ENCODE measurements at regions not wholly inside any gene's neighbourhood (a gene's known extent, or its start where the extent isn't known, plus 50 kb on each side); places are given as distances from the start of the nearest gene placed in this dataset.

DNA sequence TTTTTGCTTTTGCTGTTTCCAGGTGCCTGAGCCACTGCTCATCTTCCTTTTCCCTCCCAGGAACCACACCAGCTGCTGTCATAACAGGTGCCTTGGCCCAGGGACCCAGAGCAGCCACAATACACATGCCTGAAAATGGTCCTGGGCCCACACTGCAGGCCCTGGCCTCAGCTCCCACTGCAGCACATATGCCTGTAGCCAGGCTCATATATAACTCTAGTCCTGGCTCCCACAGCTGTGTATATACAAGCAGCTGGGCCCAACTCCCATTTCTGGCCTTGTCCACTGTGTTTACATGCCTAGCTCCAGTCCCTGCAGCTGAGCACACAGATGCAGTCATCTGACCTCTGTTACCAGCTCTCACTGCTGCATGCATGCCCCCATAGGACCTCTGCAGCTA is 930.5 kb downstream of the ADGRL3 start (continued):
- TF ChIP-seq, protein P1, sequence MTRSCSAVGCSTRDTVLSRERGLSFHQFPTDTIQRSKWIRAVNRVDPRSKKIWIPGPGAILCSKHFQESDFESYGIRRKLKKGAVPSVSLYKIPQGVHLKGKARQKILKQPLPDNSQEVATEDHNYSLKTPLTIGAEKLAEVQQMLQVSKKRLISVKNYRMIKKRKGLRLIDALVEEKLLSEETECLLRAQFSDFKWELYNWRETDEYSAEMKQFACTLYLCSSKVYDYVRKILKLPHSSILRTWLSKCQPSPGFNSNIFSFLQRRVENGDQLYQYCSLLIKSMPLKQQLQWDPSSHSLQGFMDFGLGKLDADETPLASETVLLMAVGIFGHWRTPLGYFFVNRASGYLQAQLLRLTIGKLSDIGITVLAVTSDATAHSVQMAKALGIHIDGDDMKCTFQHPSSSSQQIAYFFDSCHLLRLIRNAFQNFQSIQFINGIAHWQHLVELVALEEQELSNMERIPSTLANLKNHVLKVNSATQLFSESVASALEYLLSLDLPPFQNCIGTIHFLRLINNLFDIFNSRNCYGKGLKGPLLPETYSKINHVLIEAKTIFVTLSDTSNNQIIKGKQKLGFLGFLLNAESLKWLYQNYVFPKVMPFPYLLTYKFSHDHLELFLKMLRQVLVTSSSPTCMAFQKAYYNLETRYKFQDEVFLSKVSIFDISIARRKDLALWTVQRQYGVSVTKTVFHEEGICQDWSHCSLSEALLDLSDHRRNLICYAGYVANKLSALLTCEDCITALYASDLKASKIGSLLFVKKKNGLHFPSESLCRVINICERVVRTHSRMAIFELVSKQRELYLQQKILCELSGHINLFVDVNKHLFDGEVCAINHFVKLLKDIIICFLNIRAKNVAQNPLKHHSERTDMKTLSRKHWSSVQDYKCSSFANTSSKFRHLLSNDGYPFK (CRISPR knock-in tag; IDR thresholded peaks at IDR 0.05; ENCODE audit: borderline replicate concordance), result no peak
- no peak for TF ChIP-seq MBD4 (IDR thresholded peaks at IDR 0.05; ENCODE audit: borderline replicate concordance, low read length)
- no peak for TF ChIP-seq SYNCRIP (IDR thresholded peaks at IDR 0.05; ENCODE audit: insufficient read depth, low read depth, low read length)
- TF ChIP-seq RBM22 (optimal IDR thresholded peaks at IDR 0.05; ENCODE audit: low read length), result no peak
- TF ChIP-seq GLI4 (CRISPR knock-in tag; IDR thresholded peaks at IDR 0.05; ENCODE audit: borderline replicate concordance), result no peak
- no peak for TF ChIP-seq NONO (IDR thresholded peaks at IDR 0.05)
- TF ChIP-seq NONO (CRISPR knock-in tag; conservative IDR thresholded peaks at IDR 0.05), result no peak
- TF ChIP-seq, protein P2, sequence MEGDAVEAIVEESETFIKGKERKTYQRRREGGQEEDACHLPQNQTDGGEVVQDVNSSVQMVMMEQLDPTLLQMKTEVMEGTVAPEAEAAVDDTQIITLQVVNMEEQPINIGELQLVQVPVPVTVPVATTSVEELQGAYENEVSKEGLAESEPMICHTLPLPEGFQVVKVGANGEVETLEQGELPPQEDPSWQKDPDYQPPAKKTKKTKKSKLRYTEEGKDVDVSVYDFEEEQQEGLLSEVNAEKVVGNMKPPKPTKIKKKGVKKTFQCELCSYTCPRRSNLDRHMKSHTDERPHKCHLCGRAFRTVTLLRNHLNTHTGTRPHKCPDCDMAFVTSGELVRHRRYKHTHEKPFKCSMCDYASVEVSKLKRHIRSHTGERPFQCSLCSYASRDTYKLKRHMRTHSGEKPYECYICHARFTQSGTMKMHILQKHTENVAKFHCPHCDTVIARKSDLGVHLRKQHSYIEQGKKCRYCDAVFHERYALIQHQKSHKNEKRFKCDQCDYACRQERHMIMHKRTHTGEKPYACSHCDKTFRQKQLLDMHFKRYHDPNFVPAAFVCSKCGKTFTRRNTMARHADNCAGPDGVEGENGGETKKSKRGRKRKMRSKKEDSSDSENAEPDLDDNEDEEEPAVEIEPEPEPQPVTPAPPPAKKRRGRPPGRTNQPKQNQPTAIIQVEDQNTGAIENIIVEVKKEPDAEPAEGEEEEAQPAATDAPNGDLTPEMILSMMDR (CRISPR knock-in tag; IDR thresholded peaks at IDR 0.05), result no peak
- no peak for TF ChIP-seq CEBPG (CRISPR knock-in tag; IDR thresholded peaks at IDR 0.05)

DNA sequence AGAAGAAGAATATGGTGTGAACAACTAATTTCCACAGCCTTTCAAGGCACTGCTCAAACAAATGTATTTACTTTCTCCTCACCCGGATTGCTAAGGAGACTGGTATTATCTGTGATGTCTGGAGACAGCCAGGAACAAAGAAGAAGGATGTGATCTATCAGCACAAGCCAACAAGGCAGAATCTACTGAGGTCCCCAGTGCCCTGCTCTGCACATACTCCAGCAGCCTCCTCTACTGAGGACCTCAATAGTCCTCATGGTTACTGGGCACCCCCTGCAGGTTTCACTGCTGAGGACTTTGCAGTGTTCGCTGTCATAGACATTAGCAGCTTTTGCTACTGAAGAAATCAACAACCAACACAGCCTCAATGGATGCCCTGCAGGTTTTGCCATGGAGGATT is 930.1 kb downstream of the ADGRL3 start:
- intact Hi-C loops (cut with micrococcal nuclease; ENCODE audit: unreplicated experiment), result no loop called here
- Histone ChIP-seq H3K27me3 (ENCODE audit: control insufficient read depth in 1 of 2, insufficient read depth in 2 of 2, low read length in 2 of 2) (no peaks in the 10 kb centered on the region), H3K36me3 (replicated peaks in 1 of 2; ENCODE audit: control insufficient read depth in 1 of 2, insufficient read depth in 2 of 2, low read length in 2 of 2) (no peaks in the 10 kb centered on the region), H3K4me2 (ENCODE audit: low read depth, low read length) (no peak overlapping the region), H3K79me2 (ENCODE audit: insufficient read depth, low read length) (no peaks in the 10 kb centered on the region), H3K4me1 (ENCODE audit: insufficient read depth, low read length) (no peaks in the 10 kb centered on the region), H3K9ac (ENCODE audit: insufficient read depth, low read depth, low read length) (no peak overlapping the region), H3K27ac (ENCODE audit: extremely low read length, insufficient read depth, low read length) (no peak overlapping the region), H2AFZ (ENCODE audit: low read length) (no peak overlapping the region), H3K4me3 (replicated peaks in 1 of 3; ENCODE audit: insufficient read depth in 1 of 3, low read depth in 2 of 3, low read length in 3 of 3) (no peak overlapping the region), H4K20me1 (ENCODE audit: insufficient read depth, low read length) (no peaks in the 10 kb centered on the region), H3K9me3 (ENCODE audit: low read length) (no peaks in the 10 kb centered on the region; the same call in 1 of the 2 replicates)
- ChIA-PET CTCF (ENCODE audit: low intra/inter-chr PET ratio, low total read pairs) (no interaction called here), POLR2A (no interaction called here)
- WGBS (ENCODE audit: low lambda C conversion rate), result 3% methylated on average over 2 of the region's 2 CpGs
- DNase-seq (ENCODE audit: low spot score) (no peak), FAIRE-seq (no peak), ATAC-seq (no peak)
- BruUV-seq (replicated peaks), result no TSS peak
- in situ Hi-C loops (cut with HindIII; ENCODE audit: extremely low pct_ligation_motif_present, low pct_unique_long_range_greater_than_20kb), result no loop called here
- TF ChIP-seq, protein P3, sequence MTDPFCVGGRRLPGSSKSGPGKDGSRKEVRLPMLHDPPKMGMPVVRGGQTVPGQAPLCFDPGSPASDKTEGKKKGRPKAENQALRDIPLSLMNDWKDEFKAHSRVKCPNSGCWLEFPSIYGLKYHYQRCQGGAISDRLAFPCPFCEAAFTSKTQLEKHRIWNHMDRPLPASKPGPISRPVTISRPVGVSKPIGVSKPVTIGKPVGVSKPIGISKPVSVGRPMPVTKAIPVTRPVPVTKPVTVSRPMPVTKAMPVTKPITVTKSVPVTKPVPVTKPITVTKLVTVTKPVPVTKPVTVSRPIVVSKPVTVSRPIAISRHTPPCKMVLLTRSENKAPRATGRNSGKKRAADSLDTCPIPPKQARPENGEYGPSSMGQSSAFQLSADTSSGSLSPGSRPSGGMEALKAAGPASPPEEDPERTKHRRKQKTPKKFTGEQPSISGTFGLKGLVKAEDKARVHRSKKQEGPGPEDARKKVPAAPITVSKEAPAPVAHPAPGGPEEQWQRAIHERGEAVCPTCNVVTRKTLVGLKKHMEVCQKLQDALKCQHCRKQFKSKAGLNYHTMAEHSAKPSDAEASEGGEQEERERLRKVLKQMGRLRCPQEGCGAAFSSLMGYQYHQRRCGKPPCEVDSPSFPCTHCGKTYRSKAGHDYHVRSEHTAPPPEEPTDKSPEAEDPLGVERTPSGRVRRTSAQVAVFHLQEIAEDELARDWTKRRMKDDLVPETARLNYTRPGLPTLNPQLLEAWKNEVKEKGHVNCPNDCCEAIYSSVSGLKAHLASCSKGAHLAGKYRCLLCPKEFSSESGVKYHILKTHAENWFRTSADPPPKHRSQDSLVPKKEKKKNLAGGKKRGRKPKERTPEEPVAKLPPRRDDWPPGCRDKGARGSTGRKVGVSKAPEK (CRISPR knock-in tag; IDR thresholded peaks at IDR 0.05; ENCODE audit: borderline replicate concordance), result no peak
- TF ChIP-seq ZNF792 (CRISPR knock-in tag; IDR thresholded peaks at IDR 0.05), result no peak
- TF ChIP-seq, protein P4, sequence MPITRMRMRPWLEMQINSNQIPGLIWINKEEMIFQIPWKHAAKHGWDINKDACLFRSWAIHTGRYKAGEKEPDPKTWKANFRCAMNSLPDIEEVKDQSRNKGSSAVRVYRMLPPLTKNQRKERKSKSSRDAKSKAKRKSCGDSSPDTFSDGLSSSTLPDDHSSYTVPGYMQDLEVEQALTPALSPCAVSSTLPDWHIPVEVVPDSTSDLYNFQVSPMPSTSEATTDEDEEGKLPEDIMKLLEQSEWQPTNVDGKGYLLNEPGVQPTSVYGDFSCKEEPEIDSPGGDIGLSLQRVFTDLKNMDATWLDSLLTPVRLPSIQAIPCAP (CRISPR knock-in tag; IDR thresholded peaks at IDR 0.05; ENCODE audit: low read depth), result no peak
- TF ChIP-seq PHF21A (CRISPR knock-in tag; IDR thresholded peaks at IDR 0.05), result no peak
- no peak for TF ChIP-seq ZSCAN29 (CRISPR knock-in tag; conservative IDR thresholded peaks at IDR 0.05)
- no peak for TF ChIP-seq MTA3 (CRISPR knock-in tag; IDR thresholded peaks at IDR 0.05)
- TF ChIP-seq, protein P5, sequence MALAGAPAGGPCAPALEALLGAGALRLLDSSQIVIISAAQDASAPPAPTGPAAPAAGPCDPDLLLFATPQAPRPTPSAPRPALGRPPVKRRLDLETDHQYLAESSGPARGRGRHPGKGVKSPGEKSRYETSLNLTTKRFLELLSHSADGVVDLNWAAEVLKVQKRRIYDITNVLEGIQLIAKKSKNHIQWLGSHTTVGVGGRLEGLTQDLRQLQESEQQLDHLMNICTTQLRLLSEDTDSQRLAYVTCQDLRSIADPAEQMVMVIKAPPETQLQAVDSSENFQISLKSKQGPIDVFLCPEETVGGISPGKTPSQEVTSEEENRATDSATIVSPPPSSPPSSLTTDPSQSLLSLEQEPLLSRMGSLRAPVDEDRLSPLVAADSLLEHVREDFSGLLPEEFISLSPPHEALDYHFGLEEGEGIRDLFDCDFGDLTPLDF (CRISPR knock-in tag; IDR thresholded peaks at IDR 0.05), result no peak

Data from HepG2 (cell line).